Activated CD4-positive, alpha-beta T cell treated with anti-CD3 and anti-CD28 coated beads, Interleukin-2, amount 50 U/mL, for 1 hour (primary cell): ENCODE measurements at regions not wholly inside any gene's neighbourhood (a gene's known extent, or its start where the extent isn't known, plus 50 kb on each side); places are given as distances from the start of the nearest gene placed in this dataset.

Experiments
- DNase-seq: peaks from one replicate; pipeline ENCODE4 v3.0.0-alpha.2; 2020

DNA sequence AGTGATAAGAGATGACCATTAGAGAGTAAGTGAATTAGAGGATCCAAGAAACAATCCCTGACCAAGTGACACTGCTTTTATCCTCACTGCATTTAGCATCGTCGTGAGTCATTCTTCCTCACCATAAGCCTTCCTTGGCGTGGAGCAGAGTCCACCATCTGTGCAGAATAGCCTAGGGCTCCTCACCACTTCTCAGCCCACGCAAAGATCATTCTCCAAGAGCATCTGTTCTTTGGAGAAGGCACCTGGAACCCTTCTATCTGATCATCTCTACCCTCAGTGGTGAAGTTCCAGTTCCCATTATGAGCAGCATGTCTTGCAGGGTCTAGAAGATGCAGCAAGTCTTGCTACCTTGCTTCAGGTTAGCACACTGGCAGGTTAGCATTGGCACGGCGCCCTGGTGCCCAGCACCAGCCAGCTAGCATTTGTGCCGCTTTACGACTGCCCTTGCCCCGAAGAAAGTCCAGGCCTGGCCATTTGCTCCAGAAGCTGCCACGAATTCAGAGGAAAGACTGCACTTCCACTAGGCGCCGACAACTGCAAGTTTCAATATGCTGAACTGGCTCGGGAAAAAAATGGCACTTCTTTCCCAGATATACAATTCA is 225.8 kb downstream of the TTC32 start:
- DNase-seq = no peak

DNA sequence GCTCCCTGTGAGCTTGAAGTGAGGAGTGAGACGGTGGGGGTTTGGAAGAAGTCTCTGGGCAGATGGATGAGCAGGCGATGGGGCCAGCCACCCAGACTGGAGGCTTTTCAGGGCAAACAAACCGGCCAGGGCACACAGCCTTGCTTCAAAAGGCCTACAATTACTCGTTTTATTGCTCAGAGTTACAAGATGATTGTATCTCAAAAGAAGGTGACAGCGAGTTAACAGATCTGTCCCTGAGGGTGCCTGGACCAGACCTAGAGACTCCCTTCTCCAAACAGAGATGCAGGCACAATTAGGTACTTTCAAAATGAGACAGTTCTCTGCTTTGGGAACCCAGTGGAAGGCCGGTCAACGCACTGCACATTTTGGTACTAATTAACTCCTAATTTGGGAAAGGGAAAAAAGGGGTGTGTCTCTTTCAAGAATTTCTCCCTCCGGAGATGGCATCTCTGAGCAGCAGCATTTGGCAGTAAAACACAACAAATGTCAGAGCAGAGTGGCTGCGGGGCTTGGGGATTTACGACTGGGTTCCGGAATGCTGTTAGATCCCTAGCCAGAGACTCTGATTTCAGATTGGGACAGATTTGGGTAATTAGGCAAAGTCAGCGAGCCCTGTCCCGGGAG is 226.7 kb downstream of the TTC32 start:
- DNase-seq = no peak

DNA sequence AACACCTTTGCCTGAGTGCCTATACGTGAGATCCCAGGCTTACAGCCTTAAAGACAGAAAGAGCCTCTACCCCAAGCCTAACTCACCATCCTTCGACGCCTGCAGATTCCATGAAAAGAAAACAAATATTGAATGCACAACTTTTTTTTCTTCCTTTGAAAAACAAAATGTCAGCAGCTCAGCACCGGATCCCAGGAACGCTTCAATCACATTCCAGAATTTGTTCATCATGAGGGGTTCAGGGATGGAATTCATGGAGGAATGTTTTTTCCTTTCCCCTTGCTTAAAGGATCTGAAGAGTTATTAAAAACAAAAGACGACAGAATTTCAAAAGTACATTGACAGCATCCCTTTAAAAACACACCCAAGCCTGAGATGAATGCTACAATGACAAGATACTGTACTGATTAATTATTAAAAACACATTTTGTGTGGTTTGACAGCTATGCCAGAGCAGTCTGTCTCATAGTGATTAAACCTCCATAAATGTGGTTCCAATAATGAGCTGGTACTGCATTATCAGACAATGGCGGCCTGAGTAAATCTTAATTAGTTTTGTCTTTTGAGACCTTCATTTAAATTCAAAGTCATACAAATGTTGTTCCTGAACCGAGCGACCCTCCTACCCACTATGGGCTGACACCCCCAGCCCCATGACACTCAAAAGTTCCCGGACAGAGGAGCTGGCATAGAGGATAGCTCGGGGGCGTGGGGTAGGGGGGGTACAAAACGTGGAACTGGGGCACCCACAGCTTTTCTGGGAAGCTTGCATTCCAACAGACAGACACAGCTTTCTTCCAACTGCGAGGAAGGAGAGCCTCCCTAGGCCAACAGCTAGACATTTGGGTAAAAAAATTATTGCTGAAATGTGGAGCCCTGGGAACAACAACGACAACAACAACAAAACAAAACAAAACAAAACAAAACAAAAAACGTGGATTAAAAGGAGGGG is 227.5 kb downstream of the TTC32 start:
- no peak for DNase-seq

DNA sequence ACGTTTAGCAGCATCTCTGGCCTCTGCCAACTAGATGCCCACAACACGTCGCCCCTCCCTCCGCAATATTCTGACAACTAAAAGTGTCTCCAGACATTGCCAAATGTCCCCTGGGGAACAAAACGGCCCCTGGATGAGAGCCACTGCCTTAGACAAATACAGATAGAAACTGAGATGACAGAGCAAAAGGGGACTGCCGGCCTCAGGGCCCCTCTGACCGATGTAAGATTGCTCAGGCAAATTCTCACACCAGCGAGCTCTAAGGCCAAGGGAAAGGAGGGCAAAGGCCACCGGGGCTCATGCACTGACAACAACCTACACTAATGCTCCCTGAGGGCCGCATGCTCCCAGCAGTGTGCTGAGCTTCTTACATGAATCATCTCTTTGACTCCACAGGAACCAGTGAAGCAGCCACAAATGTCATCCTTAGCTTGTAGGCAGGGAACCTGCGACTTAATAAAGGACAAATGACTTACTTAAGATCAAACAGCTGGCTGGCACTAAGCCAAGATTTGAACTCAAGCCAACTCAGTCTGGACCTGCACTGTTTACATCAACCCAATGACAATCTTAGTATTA is 228.5 kb downstream of the TTC32 start:
- DNase-seq = no peak

DNA sequence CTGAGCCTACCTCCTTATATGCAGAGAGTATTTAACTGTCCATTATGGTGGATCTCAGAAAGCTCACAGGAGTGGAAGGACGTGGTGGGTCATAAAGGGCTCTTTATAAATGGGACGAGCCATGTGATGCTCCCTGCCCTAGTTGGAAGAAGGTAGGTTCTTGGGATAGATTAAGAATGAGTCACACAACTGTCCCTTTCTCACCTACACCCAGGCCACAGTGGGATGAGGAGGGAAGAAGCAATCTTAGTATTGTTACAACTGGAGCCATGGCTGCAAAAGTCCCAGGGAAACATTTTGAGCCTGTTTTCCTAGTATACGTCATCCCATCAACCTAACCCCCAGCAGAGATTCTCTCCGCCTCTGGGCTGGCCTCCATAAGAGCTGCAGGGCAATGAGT is 229.9 kb downstream of the TTC32 start:
- DNase-seq = no peak

DNA sequence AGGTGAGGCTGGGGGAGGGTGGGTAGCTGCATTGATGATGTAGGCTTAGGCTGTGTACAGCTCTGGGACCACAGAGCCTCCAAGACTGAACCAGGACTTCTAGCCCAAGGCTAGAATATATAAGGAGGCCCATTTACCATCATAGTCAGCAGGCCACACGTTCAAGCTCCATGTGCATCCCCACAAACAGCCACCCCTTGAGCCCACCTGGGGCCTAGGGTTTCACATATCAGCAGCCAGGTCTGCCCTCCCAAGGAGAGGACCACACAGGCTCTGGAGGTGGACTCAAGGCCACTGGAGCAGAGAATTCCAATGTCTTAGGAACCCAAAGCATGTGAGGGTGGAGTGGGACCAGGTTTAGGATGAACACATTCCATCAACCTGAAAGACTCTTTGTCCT is 230.5 kb downstream of the TTC32 start:
- no peak for DNase-seq

DNA sequence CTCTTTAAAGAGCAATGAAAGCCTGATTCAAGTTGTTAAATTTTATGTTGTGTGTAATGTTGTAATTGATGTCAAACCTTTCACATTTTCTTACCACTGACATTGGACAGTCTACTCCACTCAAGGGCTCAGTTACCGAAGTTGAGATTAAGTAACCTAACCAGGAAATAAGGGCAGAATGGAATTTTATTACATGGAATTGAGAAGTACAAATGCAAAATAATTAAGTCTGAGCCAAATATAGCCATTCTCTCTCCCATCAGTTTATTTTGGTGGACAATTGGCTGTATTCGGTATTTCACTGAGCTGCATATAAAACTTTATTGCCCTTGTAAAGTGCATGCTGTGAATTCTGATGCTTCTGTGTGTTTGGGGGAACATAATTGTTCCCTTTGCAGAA is 231.5 kb downstream of the TTC32 start:
- no peak for DNase-seq

DNA sequence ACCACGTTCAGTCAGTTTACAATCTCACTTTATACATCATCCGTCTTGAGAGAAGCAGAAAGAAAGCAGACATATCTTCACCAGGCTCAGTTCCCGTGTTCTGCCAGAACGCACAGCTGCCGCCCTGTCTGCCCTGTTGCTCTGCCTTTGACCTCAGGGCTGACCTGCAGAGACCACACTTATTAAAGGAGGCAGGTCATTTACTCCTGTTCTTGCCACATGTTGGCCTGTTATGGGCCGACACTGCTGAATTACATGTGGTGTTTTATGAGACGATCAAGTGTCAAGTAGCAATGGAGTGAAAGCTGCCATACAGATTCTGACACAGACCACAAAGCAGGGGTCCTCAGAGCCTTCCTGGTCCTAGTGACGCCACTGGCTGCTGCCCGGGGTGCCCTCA is 232.2 kb downstream of the TTC32 start:
- no peak for DNase-seq

DNA sequence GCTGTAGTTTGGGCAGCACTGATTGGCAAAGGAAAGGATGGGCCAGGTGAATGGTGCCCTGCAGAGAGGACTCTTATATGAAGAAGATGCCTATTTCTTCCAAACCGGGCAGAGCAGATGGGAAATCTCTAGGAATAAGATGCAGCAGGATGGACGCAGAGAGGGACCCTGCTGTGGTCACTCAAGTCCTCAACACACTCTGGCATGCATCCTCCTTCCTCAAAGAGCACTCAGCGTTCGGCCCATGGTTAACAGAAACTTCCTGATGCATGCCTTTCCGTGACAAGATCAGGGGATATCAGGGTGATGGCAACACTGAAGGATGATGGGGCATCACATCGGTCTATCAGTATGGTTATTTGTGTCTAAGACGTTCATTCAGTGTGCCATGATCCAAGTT is 232.7 kb downstream of the TTC32 start:
- no peak for DNase-seq

DNA sequence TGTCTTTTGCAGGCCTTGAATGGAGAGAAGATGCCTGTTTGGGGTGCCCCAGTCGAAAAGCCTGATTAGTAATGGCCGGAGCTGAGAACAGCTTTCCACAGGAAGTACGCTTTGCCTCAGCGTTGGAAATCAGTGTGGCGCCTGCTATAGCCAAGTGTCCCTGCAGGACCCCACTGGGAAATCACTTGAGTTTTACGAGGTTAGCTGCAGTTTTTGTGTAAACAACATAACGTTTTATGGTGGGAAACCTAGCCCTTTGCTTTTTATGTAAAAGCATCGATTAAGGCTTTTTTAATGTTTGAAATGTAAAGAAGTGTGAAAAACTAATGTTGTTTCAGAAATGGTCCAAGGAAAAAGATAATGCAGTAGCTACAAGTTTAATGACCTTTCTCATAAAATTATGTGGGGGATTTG is 234.2 kb downstream of the TTC32 start:
- no peak for DNase-seq

DNA sequence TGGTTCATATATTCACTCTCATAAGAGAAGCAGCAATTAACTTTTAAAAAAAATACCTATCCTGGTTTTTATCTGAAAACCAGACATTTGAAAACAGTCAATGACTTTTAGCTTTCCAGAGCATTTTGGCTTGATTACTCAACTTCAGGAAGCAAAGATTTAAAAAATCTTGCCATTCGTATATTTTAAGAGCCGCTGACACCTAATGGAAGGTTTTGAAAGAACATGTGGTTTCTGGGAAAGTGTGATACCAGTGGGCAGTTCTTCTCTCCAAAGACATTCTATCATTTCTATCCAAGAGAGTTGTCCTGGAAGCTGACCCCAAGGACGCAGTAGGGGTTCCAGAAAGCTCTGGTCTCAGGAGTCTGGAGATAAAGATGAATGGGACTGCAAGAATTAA is 234.7 kb downstream of the TTC32 start:
- DNase-seq = no peak

DNA sequence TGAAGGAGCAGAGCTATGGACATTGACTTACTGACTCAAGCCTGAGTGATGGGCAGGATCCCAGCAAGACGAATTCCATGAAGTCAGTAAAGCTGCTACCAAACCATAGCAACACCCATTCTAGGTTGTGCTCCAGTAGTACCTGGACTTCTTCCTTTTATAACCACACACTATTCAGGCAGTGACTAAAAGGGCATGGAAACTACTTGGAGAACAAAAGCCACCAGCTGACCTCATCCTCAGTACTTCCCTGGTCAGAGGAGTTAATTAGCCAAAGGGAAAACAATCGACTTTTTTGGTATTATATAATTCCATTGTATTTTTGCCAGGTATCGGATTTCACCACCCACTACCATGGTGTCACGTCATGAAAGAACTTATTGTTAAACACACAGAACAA is 237.1 kb downstream of the TTC32 start:
- no peak for DNase-seq

DNA sequence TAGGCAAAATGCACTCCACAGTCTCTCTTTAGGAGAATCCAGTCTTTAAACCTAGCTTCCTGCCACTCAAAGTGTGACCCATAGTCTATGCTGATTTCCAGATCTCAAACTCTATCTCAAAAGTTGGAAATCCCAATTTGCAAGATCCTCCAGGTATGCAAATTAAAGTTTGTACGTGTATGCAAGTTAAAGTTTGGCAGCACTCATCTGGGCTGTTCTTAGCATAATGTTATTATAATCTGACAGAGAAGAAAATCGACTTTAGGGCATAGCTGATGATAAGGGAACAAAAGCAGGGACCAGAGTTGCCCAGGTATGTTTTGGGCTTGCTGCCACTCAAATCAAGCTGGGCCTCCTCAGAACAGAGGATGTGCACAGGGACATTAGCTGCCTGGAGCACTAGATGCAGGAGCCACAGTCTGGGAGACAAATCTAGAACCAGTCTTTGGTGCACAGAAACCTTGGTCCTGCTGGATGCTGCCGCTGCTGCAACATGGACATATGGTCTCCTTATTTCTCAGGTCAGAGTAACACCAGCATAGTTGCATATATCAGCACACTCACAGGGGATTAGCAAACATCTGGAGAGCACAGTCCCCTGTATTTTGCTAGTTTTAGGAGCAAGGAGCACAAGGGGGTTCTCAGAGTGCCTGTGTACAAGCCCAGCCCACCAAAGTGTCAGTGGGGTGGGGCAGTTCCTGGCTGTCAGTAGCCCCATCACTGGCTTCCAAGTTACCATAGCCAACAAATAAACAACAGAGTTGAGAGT is 242.6 kb downstream of the TTC32 start:
- no peak for DNase-seq

DNA sequence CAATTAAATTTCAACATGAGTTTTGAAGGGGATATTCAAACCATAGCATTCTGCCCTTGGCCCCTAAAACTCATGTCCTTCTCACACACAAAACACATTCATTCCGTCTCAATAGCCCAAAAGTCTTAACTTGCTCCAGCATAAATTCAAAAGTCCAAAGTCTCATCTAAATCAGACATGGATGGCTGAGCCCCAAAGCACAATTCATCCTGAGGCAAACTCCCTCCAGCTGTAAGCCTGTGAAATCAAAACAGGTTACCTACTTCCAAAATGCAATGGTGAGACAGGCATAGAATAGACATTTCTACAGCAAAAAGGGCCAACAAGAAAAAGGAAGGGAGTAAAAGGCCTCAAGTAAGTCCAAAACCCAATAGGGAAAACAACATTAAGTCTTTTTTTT is 245.8 kb downstream of the TTC32 start:
- DNase-seq = no peak

DNA sequence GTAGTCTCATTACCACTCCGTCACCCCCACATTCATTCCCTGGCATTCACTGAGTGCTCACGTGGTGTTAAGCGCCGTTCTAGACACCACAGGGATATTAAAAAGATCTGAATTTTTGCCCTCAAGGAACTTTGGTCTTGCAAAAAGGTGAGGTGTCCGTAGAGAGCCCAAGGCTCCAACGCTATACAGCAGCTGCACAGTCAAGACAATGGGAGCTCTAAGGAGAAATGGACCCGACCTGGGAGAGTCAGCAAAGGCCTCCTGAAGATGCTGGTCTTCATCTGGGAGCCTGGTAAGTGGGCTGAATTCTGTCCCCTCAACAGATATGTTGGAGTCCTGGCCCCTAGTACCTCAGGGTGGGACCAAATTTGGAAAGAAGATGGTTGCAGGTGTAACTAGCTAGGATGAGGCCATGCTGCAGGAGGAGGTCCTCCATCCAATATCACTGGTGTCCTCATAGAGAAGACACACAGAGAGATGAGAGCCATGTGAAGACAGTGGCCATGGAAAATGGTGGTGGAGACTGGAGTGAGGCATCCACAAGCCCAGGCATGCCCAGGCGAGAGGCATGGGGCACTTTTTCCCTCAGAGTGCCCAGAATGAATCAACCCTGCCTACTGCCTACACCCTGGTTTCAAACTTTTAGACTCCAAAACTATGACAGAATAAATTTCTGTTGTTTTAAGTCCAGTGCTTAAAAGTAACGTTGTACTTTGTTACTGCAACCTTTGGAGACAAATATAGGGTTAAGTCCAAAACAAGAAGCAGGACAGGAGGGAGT is 247.3 kb downstream of the TTC32 start:
- DNase-seq = no peak

DNA sequence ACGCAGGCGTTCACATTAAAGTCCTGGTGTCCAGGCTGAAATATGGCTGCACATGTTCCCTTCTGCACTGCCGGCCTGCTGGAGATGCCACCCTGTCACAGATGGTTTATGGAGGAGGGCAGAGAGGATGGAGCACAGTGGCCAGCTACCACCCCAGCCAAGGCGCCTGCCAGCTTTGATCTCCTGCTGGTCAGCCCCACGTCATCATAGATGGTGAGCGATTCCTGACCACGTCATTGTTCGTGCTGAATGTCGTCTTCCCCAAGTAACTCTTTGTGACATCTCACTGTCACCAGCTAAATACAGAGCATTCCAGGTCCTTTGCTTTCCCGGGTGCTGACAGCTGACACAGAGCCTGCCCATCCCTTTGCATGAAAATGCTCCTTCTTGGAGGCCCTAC is 248.3 kb downstream of the TTC32 start:
- no peak for DNase-seq

DNA sequence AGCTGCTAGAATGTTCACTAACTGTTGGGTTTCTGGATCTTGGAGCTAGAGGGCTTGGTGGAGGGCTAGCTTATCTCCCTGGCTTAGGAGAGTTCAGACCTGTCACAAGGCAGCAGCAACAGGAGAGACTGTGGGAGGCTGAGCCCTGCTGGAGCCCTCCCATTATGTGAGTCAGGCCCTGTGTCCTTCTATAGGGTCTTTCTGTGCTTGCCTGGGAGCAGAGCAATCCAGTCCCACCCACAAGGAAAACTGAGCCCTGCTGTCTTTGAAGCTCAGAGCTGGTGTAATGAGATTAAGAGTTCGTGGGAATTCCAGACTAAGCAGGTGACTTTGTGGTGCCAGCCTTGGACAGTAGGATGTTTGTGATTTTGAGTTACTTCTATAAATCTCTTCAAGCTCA is 249.0 kb downstream of the TTC32 start:
- no peak for DNase-seq

DNA sequence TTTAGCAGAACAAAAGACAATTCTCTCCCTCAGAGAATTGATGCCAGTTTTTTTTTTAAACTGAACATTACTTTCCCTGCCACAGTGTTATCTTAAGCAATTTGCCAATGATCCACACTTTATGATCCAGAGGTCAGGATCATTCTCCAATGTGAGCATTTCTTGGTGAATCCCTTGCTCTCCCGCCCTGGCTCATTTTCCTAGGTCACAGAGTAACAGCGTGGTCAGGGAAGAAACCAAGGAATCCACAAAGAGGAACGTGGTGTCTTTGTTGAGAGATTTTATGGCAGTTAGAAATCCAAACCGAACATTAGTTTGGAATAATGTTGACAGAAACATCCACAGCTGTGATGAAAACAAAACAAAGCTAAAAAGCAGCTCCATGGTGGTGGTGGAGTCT is 250.3 kb downstream of the TTC32 start:
- no peak for DNase-seq

DNA sequence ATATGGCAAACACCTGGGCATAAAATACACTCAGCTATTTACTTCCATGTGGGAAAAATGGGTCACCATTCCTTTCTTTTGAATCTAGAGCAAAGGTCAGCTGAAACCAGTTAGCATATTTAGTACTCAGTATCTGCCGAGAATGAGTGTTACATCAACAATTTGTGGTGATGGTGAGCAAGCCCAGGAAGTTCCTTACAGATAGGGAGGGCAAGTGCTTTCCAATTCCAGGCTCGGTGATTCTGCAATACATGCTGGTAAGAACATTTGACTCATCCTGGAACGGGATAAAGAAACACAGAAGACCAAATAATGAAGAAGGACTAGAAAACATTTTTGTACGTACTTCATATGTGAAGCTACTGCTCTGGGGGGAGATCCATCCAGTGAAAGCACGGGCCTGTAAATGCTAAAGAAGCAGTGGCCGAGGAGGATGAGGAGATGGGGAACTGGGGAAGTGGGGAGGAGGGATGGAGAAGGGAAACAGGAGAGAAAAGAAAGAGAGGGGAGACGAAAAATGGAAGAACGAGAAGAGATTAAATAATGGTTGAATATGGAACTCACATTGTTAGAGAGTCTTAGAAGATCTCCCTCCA is 251.9 kb downstream of the TTC32 start:
- DNase-seq = no peak

DNA sequence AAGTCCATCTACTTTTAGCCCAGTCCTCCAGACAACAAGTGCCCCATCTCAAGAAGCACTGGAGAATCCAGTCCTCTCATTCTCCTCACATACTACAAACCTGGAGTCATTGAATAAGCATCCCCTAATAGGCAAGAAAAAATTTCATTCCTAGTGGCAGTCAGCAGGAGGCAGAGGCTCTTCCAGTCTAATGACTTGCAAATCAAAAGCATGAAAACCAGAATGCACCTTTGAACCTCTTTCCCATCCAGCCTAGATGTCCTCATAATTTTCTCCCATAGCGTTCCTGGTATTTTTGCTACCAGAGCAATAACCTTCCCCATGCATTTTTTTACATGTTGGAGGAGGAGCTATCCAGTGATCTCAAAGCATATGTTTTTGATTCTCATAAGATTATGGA is 252.6 kb downstream of the TTC32 start:
- no peak for DNase-seq

DNA sequence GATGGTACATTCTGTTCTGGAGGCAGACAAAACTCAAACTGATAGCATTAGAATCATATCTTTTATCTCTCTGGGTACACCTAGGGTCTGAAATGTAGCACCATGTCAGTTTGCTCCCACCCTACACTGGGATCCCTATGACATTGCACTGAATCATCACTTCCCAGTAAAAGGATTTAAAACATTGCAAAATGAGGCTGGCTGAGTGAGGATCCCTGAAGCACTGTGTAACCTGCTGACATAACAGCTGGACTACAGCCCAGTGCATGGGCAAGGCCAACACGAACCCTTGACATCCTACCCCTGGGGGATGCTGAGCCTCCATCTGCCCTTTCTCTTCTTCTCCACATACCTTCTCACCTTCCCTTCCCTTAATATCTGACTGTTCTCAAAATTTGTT is 253.2 kb downstream of the TTC32 start:
- no peak for DNase-seq

DNA sequence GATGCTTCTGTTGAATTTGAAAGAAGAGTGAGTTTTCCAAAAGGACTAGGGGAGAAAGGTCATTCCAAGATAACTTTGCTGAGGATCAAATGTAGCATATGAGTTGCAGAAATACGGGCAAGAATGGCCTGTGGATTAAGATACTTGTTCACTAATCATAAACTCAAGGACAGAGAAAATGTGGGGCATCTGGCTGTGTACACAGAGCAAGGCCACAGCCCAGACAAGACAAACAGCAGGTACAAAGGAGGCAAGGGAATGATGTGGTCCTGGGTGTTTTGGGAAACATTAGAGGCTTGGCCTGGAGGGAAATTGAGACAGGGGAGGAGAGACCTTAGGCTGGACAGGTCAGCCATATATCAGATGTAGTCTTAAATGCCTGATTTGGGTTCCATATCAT is 254.8 kb downstream of the TTC32 start:
- no peak for DNase-seq
